T-cell (primary cell): ENCODE measurements at regions not wholly inside any gene's neighbourhood (a gene's known extent, or its start where the extent isn't known, plus 50 kb on each side); places are given as distances from the start of the nearest gene placed in this dataset.

Experiments
- ATAC-seq, 4 experiments: fragments of 200-7000 bp in 3 of 4; fragments of 150-1000 bp in 1 of 4; cut with Tn5 transposase; replicated peaks in 1 of 4; 1 replicate in 3 of 4; 2 replicates in 1 of 4; pipeline ENCODE4 v1.10.0; 2021; ENCODE audit warnings: moderate library complexity in 3 of 4, mild to moderate bottlenecking in 2 of 4, moderate number of reproducible peaks in 1 of 4
- CTCF ChIA-PET, 2 donors: fragments of 300-600 bp; sonication (Branson Sonifier 250); formaldehyde crosslinking; loops; one replicate each; lab custom pipeline; 2022; ENCODE audit warnings: antibody characterized with exemption in 2 of 2; lab: Charles Lee
- POLR2A ChIA-PET, 2 donors: fragments of 300-600 bp; sonication (Branson Sonifier 250); formaldehyde crosslinking; loops; one replicate each; lab custom pipeline; 2022; ENCODE audit warnings: antibody characterized with exemption in 2 of 2; lab: Charles Lee
- DNase-seq, 35 experiments: peaks; one replicate each; pipeline versions ENCODE4 v3.0.0 to v3.0.0-alpha.2; 2013 to 2023
- H3K27ac ChIP-seq: one replicate; pipeline ENCODE4 v1.5.1; 2013; ENCODE audit warnings: low read length
- H3K27me3 ChIP-seq, 2 experiments: replicated peaks in 1 of 2; 1 replicate in 1 of 2; 2 replicates in 1 of 2; pipeline versions ENCODE4 v1.6.1 to v1.7.0; 2013; ENCODE audit warnings: low read length in 1 of 2, mixed read lengths in 1 of 2; ENCODE audit not compliant: control insufficient read depth in 2 of 2, insufficient read depth in 2 of 2; ENCODE audit errors: extremely low read depth in 1 of 2
- H3K36me3 ChIP-seq, 2 donors: 1 replicate in 1 of 2; 2 replicates in 1 of 2; pipeline versions ENCODE4 v1.6.1 to v1.7.0; 2013; ENCODE audit warnings: low read length in 1 of 2; ENCODE audit not compliant: control insufficient read depth in 2 of 2, insufficient read depth in 1 of 2; ENCODE audit errors: extremely low read depth in 1 of 2
- H3K4me1 ChIP-seq, 2 experiments: 1 replicate in 1 of 2; 2 replicates in 1 of 2; pipeline versions ENCODE4 v1.6.1 to v1.7.0; 2013; ENCODE audit warnings: low read length in 2 of 2, mixed read lengths in 1 of 2; ENCODE audit not compliant: insufficient read depth in 2 of 2, control insufficient read depth in 1 of 2; ENCODE audit errors: extremely low read depth in 1 of 2
- H3K4me3 ChIP-seq, 2 donors: 1 replicate in 1 of 2; 2 replicates in 1 of 2; pipeline versions ENCODE4 v1.5.1 to v1.7.0; 2013; ENCODE audit warnings: mild to moderate bottlenecking in 2 of 2, low read length in 1 of 2, moderate library complexity in 1 of 2; ENCODE audit not compliant: control insufficient read depth in 1 of 2; ENCODE audit errors: extremely low read depth in 1 of 2
- H3K9me3 ChIP-seq: 2 replicates; pipeline ENCODE4 v1.7.0; 2013
- H3K27ac Mint-ChIP-seq, 2 donors: one replicate each; pipeline ENCODE4 v1.8.0; 2020 to 2021; ENCODE audit warnings: mild to moderate bottlenecking in 2 of 2, mixed read lengths in 2 of 2
- H3K27me3 Mint-ChIP-seq, 2 donors: one replicate each; pipeline ENCODE4 v1.8.0; 2021 to 2022; ENCODE audit warnings: mixed read lengths in 2 of 2
- H3K36me3 Mint-ChIP-seq: one replicate; pipeline ENCODE4 v1.8.0; 2021; ENCODE audit warnings: mixed read lengths
- H3K4me1 Mint-ChIP-seq, 3 donors: one replicate each; pipeline ENCODE4 v1.8.0; 2020 to 2022; ENCODE audit warnings: mixed read lengths in 3 of 3, mild to moderate bottlenecking in 1 of 3
- H3K4me3 Mint-ChIP-seq, 3 donors: one replicate each; pipeline ENCODE4 v1.8.0; 2020 to 2022; ENCODE audit warnings: mild to moderate bottlenecking in 3 of 3, mixed read lengths in 3 of 3, moderate library complexity in 3 of 3
- H3K9me3 Mint-ChIP-seq, 3 donors: one replicate each; pipeline ENCODE4 v1.8.0; 2020 to 2022; ENCODE audit warnings: mixed read lengths in 3 of 3
- WGBS: methylation state at CpG from one replicate; pipeline ENCODE4 v1.1.5; 2013; ENCODE audit warnings: missing lambda C conversion rate; ENCODE audit not compliant: insufficient coverage; 5-methylcytosine and 5-hydroxymethylcytosine counted together

GRCh38 chr4:83768146-83768545 lies 232.2 kb downstream of the GPAT3 start:
- WGBS: no CpG with 5 or more reads among the region's 5 CpGs
- no peak overlapping the region for H3K27ac Mint-ChIP-seq
- H3K9me3 ChIP-seq: no peaks in the 10 kb centered on the region
- no peaks in the 10 kb centered on the region for H3K36me3 Mint-ChIP-seq
- H3K9me3 Mint-ChIP-seq: no peaks in the 10 kb centered on the region
- ChIA-PET POLR2A (no interaction called here), CTCF (no interaction called here)
- peaks cover 0 to 3% of the 10 kb centered on the region in 2 experiments for H3K27me3 ChIP-seq
- H3K4me3 Mint-ChIP-seq: no peak overlapping the region
- H3K36me3 ChIP-seq: no peaks in the 10 kb centered on the region
- no peaks in the 10 kb centered on the region for H3K4me1 ChIP-seq
- ATAC-seq (no peak), DNase-seq (no peak)
- H3K27me3 Mint-ChIP-seq: peaks cover 0 to 7% of the 10 kb centered on the region in 2 donors
- H3K27ac ChIP-seq: no peak overlapping the region
- H3K4me1 Mint-ChIP-seq: no peaks in the 10 kb centered on the region
- no peak overlapping the region for H3K4me3 ChIP-seq

GRCh38 chr4:83767067-83767466 lies 231.2 kb downstream of the GPAT3 start:
- H3K36me3 ChIP-seq: no peaks in the 10 kb centered on the region
- Mint-ChIP-seq H3K9me3 (no peaks in the 10 kb centered on the region), H3K4me1 (no peaks in the 10 kb centered on the region), H3K27me3 (peaks cover 0 to 12% of the 10 kb centered on the region in 2 donors), H3K36me3 (no peaks in the 10 kb centered on the region), H3K27ac (no peak overlapping the region), H3K4me3 (no peak overlapping the region)
- no peaks in the 10 kb centered on the region for H3K4me1 ChIP-seq
- H3K27ac ChIP-seq: no peak overlapping the region
- CTCF ChIA-PET: no interaction called here
- DNase-seq: no peak
- peaks cover 0 to 3% of the 10 kb centered on the region in 2 experiments for H3K27me3 ChIP-seq
- POLR2A ChIA-PET: no interaction called here
- 90% methylated on average over 2 of the region's 2 CpGs for WGBS
- ATAC-seq: no peak
- H3K4me3 ChIP-seq: no peak overlapping the region
- no peaks in the 10 kb centered on the region for H3K9me3 ChIP-seq

- CTCF ChIA-PET: no interaction called here
- WGBS: 95% methylated on average over 5 of the region's 5 CpGs
- POLR2A ChIA-PET: no interaction called here
These were observed 223.7 kb downstream of the GPAT3 start for GRCh38 chr4:83759611-83760010.

GRCh38 chr4:83758285-83758684 lies 222.4 kb downstream of the GPAT3 start:
- peaks cover 3 to 13% of the 10 kb centered on the region in 2 donors for H3K27me3 Mint-ChIP-seq

More at GRCh38 chr4:83759611-83760010, 223.7 kb downstream of the GPAT3 start:
- Mint-ChIP-seq H3K27me3 (peaks cover 3 to 13% of the 10 kb centered on the region in 2 donors), H3K9me3 (no peaks in the 10 kb centered on the region), H3K4me3 (no peak overlapping the region), H3K4me1 (no peaks in the 10 kb centered on the region), H3K36me3 (no peaks in the 10 kb centered on the region), H3K27ac (no peak overlapping the region)
- Histone ChIP-seq H3K4me3 (no peak overlapping the region), H3K9me3 (no peaks in the 10 kb centered on the region), H3K4me1 (no peaks in the 10 kb centered on the region), H3K27me3 (no peaks in the 10 kb centered on the region), H3K27ac (no peak overlapping the region), H3K36me3 (no peaks in the 10 kb centered on the region)
- DNase-seq: no peak
- ATAC-seq: no peak

GRCh38 chr4:83757121-83757621 lies 221.3 kb downstream of the GPAT3 start:
- no peaks in the 10 kb centered on the region for H3K27me3 ChIP-seq
- WGBS: no CpG with 5 or more reads among the region's 2 CpGs
- Mint-ChIP-seq H3K4me3 (no peak overlapping the region), H3K27ac (no peak overlapping the region), H3K9me3 (no peaks in the 10 kb centered on the region), H3K27me3 (peaks cover 4 to 13% of the 10 kb centered on the region in 2 donors), H3K4me1 (no peaks in the 10 kb centered on the region), H3K36me3 (no peaks in the 10 kb centered on the region)
- no peaks in the 10 kb centered on the region for H3K9me3 ChIP-seq
- H3K27ac ChIP-seq: no peak overlapping the region
- H3K4me3 ChIP-seq: no peak overlapping the region
- H3K4me1 ChIP-seq: no peaks in the 10 kb centered on the region
- no peaks in the 10 kb centered on the region for H3K36me3 ChIP-seq
- DNase-seq (no peak), ATAC-seq (no peak)
- POLR2A ChIA-PET: no interaction called here
- CTCF ChIA-PET: no interaction called here

More at GRCh38 chr4:83758285-83758684, 222.4 kb downstream of the GPAT3 start:
- ChIA-PET CTCF (no interaction called here), POLR2A (no interaction called here)
- no CpG with 5 or more reads among the region's 1 CpG for WGBS
- DNase-seq (no peak), ATAC-seq (no peak)
- Histone ChIP-seq H3K9me3 (no peaks in the 10 kb centered on the region), H3K4me1 (no peaks in the 10 kb centered on the region), H3K27ac (no peak overlapping the region), H3K36me3 (no peaks in the 10 kb centered on the region), H3K4me3 (no peak overlapping the region), H3K27me3 (no peaks in the 10 kb centered on the region)
- Mint-ChIP-seq H3K4me3 (no peak overlapping the region), H3K27ac (no peak overlapping the region), H3K4me1 (no peaks in the 10 kb centered on the region), H3K36me3 (no peaks in the 10 kb centered on the region), H3K9me3 (no peaks in the 10 kb centered on the region)

- no peaks in the 10 kb centered on the region for H3K4me1 ChIP-seq
- H3K36me3 ChIP-seq: no peaks in the 10 kb centered on the region
- H3K4me3 Mint-ChIP-seq: no peak overlapping the region
- no peak overlapping the region for H3K27ac ChIP-seq
- H3K4me1 Mint-ChIP-seq: no peaks in the 10 kb centered on the region
- no peak for DNase-seq
- peaks cover 4 to 10% of the 10 kb centered on the region in 2 donors for H3K27me3 Mint-ChIP-seq
- no peaks in the 10 kb centered on the region for H3K9me3 ChIP-seq
- H3K27me3 ChIP-seq: no peaks in the 10 kb centered on the region
- H3K9me3 Mint-ChIP-seq: no peaks in the 10 kb centered on the region
- ATAC-seq: no peak
- H3K27ac Mint-ChIP-seq: no peak overlapping the region
- POLR2A ChIA-PET: no interaction called here
- H3K36me3 Mint-ChIP-seq: no peaks in the 10 kb centered on the region
- no peak overlapping the region for H3K4me3 ChIP-seq
- CTCF ChIA-PET: no interaction called here
- WGBS: no CpG with 5 or more reads among the region's 2 CpGs
These were observed 217.4 kb downstream of the GPAT3 start for GRCh38 chr4:83753260-83753659.
